ENCODE measurements at regions not wholly inside any gene's neighbourhood (a gene's known extent, or its start where the extent isn't known, plus 50 kb on each side); places are given as distances from the start of the nearest gene placed in this dataset.

DNA sequence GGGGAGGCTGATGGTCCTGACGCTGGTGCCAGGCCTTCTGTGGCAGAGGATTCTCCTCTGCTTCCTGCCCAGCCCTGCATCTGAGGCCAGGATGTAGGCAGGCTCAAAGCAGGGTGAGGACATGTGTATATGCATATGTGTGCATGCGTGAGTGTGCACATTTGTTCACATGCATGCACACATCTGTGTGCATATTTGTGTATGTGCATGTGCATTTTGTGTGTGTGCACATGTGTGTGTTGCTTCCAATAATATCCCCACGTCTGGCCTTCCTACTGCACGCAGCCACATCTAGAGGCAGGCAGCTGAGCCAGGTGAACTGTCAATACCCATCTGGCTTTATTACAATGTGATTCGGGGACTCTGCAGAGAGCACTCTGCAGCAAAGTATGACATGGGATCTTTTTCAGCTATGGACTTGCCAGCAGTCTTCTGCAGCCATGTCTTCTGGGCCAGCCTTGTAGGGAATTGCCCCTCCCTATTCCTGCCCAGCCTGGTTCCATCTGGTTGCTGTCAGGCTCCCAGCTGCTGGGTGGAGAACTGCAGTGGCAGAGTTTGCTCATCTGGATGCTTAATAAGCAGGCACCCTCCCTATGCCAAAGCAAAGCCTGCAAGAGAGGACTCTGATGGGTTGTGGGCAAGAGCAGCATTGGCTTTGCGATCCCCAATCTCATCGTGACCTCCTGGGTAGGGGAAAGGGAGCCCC lies 140.7 kb downstream of the PFKFB3 start:
- no peak for DNase-seq (ENCODE audit: low spot score in 2 of 2)
- intact Hi-C loops (cut with DNase I; ENCODE audit: low total_unique reads) = no loop called here
- 66 to 69% methylated on average over 6 to 7 of the region's 7 CpGs for WGBS, 2 donors
- no peak overlapping the region for H3K4me3 ChIP-seq (ENCODE audit: low read depth, poor library complexity, severe bottlenecking)
- no peak for TF ChIP-seq POLR2A (IDR thresholded peaks at IDR 0.05)
- TF ChIP-seq, protein P1, sequence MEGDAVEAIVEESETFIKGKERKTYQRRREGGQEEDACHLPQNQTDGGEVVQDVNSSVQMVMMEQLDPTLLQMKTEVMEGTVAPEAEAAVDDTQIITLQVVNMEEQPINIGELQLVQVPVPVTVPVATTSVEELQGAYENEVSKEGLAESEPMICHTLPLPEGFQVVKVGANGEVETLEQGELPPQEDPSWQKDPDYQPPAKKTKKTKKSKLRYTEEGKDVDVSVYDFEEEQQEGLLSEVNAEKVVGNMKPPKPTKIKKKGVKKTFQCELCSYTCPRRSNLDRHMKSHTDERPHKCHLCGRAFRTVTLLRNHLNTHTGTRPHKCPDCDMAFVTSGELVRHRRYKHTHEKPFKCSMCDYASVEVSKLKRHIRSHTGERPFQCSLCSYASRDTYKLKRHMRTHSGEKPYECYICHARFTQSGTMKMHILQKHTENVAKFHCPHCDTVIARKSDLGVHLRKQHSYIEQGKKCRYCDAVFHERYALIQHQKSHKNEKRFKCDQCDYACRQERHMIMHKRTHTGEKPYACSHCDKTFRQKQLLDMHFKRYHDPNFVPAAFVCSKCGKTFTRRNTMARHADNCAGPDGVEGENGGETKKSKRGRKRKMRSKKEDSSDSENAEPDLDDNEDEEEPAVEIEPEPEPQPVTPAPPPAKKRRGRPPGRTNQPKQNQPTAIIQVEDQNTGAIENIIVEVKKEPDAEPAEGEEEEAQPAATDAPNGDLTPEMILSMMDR (IDR thresholded peaks at IDR 0.05) = no peak

DNA sequence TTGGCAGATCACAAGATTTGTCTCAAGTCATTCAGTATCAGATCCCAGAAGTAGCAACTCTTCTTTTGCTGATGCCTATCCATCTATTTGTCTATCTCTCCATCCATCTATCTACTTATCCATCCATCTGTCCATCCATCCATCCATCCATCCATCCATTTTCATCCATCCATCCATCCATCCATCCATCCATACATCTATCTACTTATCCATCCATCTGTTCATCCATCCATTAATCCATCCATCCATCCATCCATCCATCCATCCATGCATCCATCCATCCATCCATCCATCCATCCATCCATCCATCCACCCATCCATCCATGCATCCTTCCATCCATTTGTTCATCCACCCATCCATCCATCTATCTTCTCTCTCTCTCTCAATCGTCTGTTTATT lies 142.7 kb downstream of the PFKFB3 start:
- TF ChIP-seq, protein P1 (IDR thresholded peaks at IDR 0.05) = no peak
- no peak for TF ChIP-seq POLR2A (IDR thresholded peaks at IDR 0.05)
- intact Hi-C loops (cut with DNase I; ENCODE audit: low total_unique reads) = no loop called here
- WGBS, 2 donors = 90 to 97% methylated on average over 1 of the region's 1 CpG
- no peak for DNase-seq (ENCODE audit: low spot score in 2 of 2)
- no peak overlapping the region for H3K4me3 ChIP-seq (ENCODE audit: low read depth, poor library complexity, severe bottlenecking)

DNA sequence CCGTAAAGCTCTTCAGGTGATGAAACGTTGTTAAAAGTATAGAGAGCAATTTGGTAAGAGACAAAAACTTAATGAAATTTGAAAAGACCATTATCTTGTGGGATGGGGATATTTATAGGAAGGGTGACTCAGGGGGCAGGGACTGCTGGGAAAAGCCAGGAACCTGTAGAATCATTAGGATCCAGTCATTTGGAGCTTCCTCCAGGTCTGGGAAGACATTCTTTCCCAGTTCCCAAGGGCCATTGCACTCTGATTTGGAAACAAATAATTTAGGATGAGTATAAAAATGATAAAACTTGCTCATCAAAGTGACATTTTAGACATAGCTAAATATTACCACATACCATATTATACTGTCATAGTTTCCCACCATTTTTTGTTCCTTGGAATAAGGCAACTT lies 143.9 kb downstream of the PFKFB3 start:
- intact Hi-C loops (cut with DNase I; ENCODE audit: low total_unique reads) = no loop called here
- WGBS, 2 donors = 92 to 95% methylated on average over 2 of the region's 2 CpGs
- TF ChIP-seq, protein P1 (IDR thresholded peaks at IDR 0.05) = no peak
- TF ChIP-seq POLR2A (IDR thresholded peaks at IDR 0.05) = no peak
- DNase-seq (ENCODE audit: low spot score in 2 of 2) = no peak
- no peak overlapping the region for H3K4me3 ChIP-seq (ENCODE audit: low read depth, poor library complexity, severe bottlenecking)

DNA sequence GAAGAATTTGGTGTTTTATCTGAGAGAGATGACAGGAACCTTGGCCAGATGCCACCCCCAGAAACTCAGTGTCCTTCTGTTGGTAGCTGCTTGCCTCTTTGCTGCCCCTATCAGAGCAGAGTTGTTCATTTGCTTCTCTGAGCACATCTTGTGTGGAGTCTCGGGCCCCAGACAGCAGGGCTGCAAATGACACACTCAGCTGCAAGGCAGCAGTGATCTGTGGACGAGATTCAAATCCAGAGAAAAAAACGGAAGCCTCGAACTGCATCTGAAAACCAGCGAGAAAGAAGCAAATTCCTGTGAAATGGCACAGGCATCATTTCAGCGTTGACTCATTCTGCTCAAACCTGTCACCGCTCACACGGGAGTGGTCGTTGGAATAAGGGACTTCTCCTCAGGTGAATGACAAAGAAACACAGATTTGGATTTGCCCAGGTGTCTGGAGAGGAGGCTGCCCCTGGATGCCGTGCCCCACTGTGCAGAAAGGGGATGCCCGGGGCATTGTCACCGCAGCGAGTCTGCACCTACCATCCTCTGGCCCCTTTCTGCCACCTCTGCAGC lies 144.7 kb downstream of the PFKFB3 start:
- intact Hi-C loops (cut with DNase I; ENCODE audit: low total_unique reads) = no loop called here
- WGBS, 2 donors = 49 to 52% methylated on average over 13 of the region's 13 CpGs
- no peak for DNase-seq (ENCODE audit: low spot score in 2 of 2)
- no peak overlapping the region for H3K4me3 ChIP-seq (ENCODE audit: low read depth, poor library complexity, severe bottlenecking)
- TF ChIP-seq, protein P1 (IDR thresholded peaks at IDR 0.05) = no peak
- TF ChIP-seq POLR2A (IDR thresholded peaks at IDR 0.05) = no peak

DNA sequence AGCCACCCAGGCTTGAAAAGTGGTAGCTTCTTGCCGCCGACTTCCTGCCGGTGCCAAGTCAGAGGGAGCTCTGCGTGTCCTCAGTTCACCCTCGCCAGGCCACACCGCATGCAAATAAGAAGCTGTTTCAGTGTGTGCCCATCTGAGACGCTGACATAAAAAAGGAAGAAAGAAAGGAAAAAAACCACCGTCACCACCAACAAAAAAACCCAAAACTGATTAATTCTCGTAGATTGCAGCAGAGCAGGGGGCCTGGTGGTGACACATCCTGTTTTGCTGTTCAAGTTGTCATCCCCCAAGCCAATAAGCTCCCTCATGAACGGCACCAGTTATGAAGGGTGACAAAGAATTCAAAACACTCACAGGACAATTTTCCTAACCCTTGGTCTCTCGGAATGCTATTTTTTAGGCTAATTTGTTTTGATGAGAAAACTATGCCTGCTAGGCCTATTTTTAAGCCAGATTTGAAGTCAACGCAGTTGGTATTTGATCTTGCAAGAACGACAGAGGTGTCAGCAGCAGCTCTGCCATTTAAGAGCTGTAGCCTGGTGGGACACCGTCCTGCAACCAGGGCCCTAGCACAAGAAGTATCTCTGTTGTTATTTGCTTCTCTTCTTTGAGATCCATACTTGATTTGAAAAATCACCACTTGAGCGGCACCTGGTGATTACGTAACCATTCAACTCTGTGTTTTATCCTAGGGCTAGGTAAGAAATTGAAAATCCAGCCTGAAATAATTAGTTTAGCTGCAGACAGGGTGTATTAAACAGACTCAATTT lies 145.6 kb downstream of the PFKFB3 start:
- 45 to 46% methylated on average over 16 of the region's 16 CpGs for WGBS, 2 donors
- peak in 1 of 2 donors; percentile 34 for DNase-seq (ENCODE audit: low spot score in 2 of 2)
- TF ChIP-seq, protein P1 (IDR thresholded peaks at IDR 0.05) = no peak
- TF ChIP-seq POLR2A (IDR thresholded peaks at IDR 0.05) = no peak
- H3K4me3 ChIP-seq (ENCODE audit: low read depth, poor library complexity, severe bottlenecking) = no peak overlapping the region
- intact Hi-C loops (cut with DNase I; ENCODE audit: low total_unique reads) = no loop called here
